ENCODE measurements at regions not wholly inside any gene's neighbourhood (a gene's known extent, or its start where the extent isn't known, plus 50 kb on each side); places are given as distances from the start of the nearest gene placed in this dataset.
"Not testable (repeated sequence)": the region's sequence is repeated elsewhere in the genome, so short reads cannot be mapped to it uniquely, and the experiment has no call there.

DNA sequence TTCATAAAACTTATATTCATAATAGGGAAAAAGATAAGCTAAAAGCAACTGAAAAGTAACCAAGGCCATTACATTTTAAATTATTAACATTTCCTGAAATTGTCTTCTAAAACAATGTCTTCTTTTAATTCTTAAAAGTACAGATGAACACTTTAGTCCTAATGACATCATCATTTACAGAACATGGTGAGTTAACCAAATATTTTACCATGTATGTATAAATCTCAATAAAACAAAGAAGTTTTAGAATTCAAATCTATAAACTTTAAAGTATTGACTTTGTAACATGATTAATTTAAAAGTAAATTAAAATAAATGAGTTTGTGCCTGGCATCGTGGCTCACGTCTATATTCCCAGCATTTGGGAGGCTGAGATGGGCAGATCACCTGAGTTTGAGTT lies 125.9 kb upstream of the PRSS16 start:
- H3K36me3 ChIP-seq (ENCODE audit: control insufficient read depth, insufficient read depth, low read length, severe bottlenecking), result no peaks in the 10 kb centered on the region
- no peak overlapping the region for H3K4me3 ChIP-seq (ENCODE audit: low read length)
- no peak overlapping the region for H3K9ac ChIP-seq (ENCODE audit: low read length)
- DNase-seq (ENCODE audit: low read depth), result no peak
- peaks cover under 1% of the 10 kb centered on the region for H3K4me1 ChIP-seq (ENCODE audit: control insufficient read depth, insufficient read depth, low read length)
- H3K9me3 ChIP-seq (ENCODE audit: control insufficient read depth, low read length), result no peaks in the 10 kb centered on the region
- no peaks in the 10 kb centered on the region for H3K27me3 ChIP-seq (replicated peaks; ENCODE audit: control insufficient read depth, insufficient read depth, low read length)

DNA sequence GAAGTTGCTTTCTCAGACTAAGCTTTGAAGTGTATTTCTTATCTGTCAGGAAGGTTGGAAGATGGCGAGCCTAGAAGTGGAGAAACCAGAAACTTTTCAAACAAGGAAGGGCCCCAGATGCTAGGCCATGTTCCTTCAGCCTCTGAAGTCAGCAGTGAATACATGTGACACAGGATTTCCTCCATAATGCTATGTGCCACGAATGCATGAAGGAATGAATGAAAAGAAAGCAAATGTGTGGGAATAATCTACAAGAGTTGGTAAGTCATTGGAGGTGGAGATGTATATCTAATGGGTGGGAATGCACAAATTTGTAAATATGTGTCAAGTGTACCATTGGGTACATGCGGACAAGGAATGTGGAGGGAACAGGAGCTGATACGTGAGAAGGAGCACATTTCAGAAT lies 123.2 kb upstream of the PRSS16 start:
- Histone ChIP-seq H3K4me3 (ENCODE audit: low read length) (no peak overlapping the region), H3K9ac (ENCODE audit: low read length) (no peak overlapping the region), H3K36me3 (ENCODE audit: control insufficient read depth, insufficient read depth, low read length, severe bottlenecking) (no peaks in the 10 kb centered on the region), H3K4me1 (ENCODE audit: control insufficient read depth, insufficient read depth, low read length) (peaks cover 5% of the 10 kb centered on the region), H3K9me3 (ENCODE audit: control insufficient read depth, low read length) (no peaks in the 10 kb centered on the region), H3K27me3 (replicated peaks; ENCODE audit: control insufficient read depth, insufficient read depth, low read length) (no peaks in the 10 kb centered on the region)
- DNase-seq (ENCODE audit: low read depth), result no peak

DNA sequence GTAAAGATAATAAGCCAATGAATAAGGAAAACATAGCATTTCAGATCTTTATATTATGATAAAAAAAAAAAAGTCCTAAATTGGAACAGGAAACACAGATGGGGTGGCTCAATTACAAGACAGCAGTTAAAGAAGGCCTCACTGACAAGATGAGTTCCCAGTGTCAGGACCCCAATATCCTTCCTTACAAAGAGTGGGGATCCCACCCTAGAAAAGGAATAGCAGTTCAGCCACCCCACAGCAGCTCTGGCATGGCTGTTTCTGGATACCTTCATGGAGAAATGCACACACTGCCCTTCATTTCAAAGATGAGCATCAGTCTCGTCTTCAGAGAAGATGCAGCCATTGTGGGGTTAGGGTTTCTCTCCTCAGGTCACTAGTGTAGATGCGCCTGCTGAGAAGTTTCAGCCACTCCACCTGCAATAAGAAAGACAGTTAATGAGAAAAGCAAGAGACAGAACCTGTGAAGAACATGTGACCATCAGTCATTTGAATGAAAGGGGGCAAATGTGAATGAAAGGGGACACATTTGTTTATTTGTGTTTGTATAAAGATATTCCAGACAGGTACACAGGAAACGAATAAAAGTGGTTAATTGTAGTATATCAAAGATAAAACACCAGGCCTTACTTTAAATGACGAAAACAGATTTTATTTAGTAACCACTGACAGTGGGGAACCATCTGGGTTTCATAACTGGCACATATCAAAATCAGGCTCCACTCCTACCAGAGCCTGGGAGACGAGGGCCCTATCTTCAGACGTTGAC lies 121.3 kb upstream of the PRSS16 start:
- H3K4me3 ChIP-seq (ENCODE audit: low read length), result peak overlapping the region; percentile 83
- H3K27me3 ChIP-seq (replicated peaks; ENCODE audit: control insufficient read depth, insufficient read depth, low read length), result no peaks in the 10 kb centered on the region
- peaks cover 9% of the 10 kb centered on the region for H3K4me1 ChIP-seq (ENCODE audit: control insufficient read depth, insufficient read depth, low read length)
- no peaks in the 10 kb centered on the region for H3K9me3 ChIP-seq (ENCODE audit: control insufficient read depth, low read length)
- DNase-seq (ENCODE audit: low read depth), result no peak
- no peaks in the 10 kb centered on the region for H3K36me3 ChIP-seq (ENCODE audit: control insufficient read depth, insufficient read depth, low read length, severe bottlenecking)
- peak overlapping the region; percentile 83 for H3K9ac ChIP-seq (ENCODE audit: low read length)

DNA sequence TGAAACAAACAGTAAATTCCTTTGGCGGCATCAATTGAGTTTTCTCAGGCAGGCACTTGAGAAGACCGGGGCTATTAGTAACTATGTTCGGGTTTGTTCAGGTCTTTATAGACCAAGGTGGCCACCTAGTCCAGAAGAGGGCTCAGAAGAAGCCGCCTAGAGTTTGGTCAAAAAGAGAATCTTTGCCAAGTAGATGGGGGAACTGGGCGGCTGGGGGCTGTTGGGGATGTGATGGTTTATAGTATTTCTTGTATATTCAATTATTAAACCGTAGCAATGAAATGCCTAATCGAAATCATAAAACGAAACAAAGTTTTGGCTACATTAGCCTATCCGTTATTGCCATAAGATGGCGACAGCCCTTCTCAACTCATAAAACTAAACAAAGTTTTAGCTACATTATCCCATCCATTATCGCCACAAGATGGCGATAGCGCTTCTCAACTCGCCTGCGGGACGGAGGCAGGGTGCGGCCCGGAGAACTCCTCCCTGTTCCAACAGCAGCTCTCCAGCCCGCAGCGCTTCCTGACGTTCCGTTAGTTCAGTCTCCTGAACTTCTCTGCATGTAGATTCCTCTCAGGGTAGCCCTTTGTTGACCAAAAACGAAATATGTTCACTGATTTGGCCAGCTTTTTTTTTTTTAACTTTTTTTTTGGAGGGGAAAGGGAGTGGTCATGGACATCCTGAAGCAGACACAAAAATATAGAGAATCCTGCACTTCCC lies 120.5 kb upstream of the PRSS16 start:
- H3K9ac ChIP-seq (ENCODE audit: low read length), result peak overlapping the region; percentile 83
- peaks cover 9% of the 10 kb centered on the region for H3K4me1 ChIP-seq (ENCODE audit: control insufficient read depth, insufficient read depth, low read length)
- H3K4me3 ChIP-seq (ENCODE audit: low read length), result peak overlapping the region; percentile 83
- DNase-seq (ENCODE audit: low read depth), result peak; percentile 98
- H3K36me3 ChIP-seq (ENCODE audit: control insufficient read depth, insufficient read depth, low read length, severe bottlenecking), result no peaks in the 10 kb centered on the region
- H3K27me3 ChIP-seq (replicated peaks; ENCODE audit: control insufficient read depth, insufficient read depth, low read length), result no peaks in the 10 kb centered on the region
- no peaks in the 10 kb centered on the region for H3K9me3 ChIP-seq (ENCODE audit: control insufficient read depth, low read length)

DNA sequence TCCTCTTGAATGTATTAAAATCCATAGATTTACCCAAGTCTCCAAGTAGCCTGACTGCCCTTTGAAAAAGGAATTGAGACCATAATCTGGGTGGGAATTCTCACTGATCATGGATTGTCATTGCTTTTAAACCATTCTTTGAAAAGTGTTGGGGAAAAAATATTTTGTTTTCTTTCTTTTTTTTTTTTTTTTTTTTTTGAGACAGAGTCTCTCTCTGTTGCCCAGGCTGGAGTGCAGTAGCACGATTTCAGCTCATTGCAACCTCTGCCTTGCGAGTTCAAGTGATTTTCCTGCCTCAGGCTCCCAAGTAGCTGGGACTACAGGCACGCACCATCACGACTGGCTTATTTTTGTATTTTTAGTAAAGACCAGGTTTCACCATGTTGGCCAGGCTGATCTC lies 119.6 kb upstream of the PRSS16 start:
- not testable (repeated sequence) for DNase-seq (ENCODE audit: low read depth); H3K9me3 ChIP-seq (ENCODE audit: control insufficient read depth, low read length); H3K4me1 ChIP-seq (ENCODE audit: control insufficient read depth, insufficient read depth, low read length); H3K27me3 ChIP-seq (replicated peaks; ENCODE audit: control insufficient read depth, insufficient read depth, low read length); H3K36me3 ChIP-seq (ENCODE audit: control insufficient read depth, insufficient read depth, low read length, severe bottlenecking)
- Histone ChIP-seq H3K9ac (ENCODE audit: low read length) (peak overlapping the region; percentile 83), H3K4me3 (ENCODE audit: low read length) (peak overlapping the region; percentile 83)

DNA sequence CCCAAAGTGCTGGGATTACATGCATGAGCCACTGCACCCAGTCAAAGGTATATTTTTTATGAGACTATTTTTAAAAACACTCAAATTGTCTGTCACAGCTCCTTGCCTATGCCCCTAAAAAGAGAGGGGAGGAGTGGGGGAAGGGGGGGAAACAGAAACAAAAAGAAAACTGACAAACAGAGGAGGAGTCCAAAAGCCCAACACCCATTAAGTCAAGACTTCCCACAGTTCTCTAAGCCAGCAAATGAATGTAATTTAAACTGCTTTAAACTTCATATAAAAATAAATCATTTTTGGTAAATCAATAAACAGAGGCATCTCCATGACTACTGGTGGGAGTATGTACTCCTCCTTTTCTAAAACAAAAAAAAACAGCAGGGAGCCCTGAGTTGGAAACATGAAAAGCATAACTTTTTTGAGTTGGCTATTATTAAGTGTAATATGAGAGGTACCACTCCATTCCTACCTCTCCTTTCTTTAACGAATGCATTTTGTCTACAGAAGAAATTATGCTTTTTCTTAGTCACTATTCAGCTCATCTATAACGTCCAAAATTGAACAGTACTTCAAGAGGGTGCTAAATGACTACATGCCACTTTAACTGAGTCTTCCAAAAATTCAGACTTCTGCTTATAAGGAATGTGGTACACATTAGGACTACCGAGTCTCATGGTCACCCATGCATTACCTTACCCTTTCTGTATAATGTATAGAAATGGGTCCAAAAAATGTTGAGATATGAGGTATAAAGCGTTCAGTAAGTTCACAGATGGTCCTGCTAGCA lies 119.0 kb upstream of the PRSS16 start:
- Histone ChIP-seq H3K9ac (ENCODE audit: low read length) (no peak overlapping the region), H3K4me3 (ENCODE audit: low read length) (no peak overlapping the region), H3K27me3 (replicated peaks; ENCODE audit: control insufficient read depth, insufficient read depth, low read length) (no peaks in the 10 kb centered on the region), H3K36me3 (ENCODE audit: control insufficient read depth, insufficient read depth, low read length, severe bottlenecking) (no peaks in the 10 kb centered on the region), H3K9me3 (ENCODE audit: control insufficient read depth, low read length) (no peaks in the 10 kb centered on the region), H3K4me1 (ENCODE audit: control insufficient read depth, insufficient read depth, low read length) (peaks cover 13% of the 10 kb centered on the region)
- no peak for DNase-seq (ENCODE audit: low read depth)

DNA sequence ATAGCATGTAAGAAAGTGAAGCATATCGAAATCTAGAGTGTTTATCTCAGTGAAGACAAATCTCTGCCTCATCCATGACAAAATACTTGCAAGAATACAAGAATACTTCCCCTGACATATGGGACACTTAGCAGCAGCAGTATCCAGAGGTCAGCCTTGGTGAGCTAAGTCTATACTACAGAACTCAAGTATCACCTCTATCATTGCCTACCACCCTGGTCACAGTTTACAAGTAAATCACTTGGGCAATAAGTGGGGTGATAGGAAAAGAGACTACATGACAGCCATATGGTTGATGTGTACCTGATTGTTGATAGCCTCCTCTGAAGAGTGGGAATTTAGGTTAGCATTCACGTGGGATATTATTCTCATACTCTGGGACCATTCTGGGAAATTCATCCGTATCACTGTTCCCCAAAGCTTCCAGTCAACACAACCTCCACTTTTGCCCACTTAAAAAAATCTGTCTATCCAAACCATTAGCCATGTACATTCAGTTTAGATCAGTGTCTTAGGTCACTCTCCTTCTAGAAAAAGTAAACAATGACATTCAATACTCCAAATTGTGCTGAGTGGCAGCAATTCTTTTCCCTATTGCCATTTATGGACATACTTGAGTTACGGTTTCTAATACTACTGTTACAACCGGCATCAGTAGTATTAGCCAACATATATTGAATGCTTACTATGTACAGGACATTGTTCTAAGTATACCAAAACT lies 118.2 kb upstream of the PRSS16 start:
- Histone ChIP-seq H3K27me3 (replicated peaks; ENCODE audit: control insufficient read depth, insufficient read depth, low read length) (no peaks in the 10 kb centered on the region), H3K4me1 (ENCODE audit: control insufficient read depth, insufficient read depth, low read length) (peaks cover 20% of the 10 kb centered on the region), H3K36me3 (ENCODE audit: control insufficient read depth, insufficient read depth, low read length, severe bottlenecking) (no peaks in the 10 kb centered on the region), H3K9me3 (ENCODE audit: control insufficient read depth, low read length) (no peaks in the 10 kb centered on the region), H3K4me3 (ENCODE audit: low read length) (no peak overlapping the region), H3K9ac (ENCODE audit: low read length) (no peak overlapping the region)
- DNase-seq (ENCODE audit: low read depth), result no peak

DNA sequence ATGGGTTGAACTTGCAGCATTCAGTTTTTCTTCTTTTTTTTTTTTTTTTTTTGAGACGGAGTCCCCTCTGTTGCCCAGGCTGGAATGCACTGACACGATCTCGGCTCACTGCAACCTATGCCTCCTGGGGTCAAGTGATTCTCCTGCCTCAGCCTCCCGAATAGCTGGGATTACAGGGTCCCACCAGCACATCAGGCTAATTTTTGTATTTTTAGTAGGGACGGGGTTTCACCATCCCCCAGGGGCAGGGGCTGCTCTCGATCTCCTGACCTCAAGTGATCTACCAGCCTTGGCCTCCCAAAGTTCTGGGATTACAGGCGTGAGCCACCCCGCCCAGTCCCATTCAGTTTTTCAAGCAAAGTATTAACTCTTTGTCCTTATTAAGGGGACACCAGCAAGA lies 117.6 kb upstream of the PRSS16 start:
- no peaks in the 10 kb centered on the region for H3K36me3 ChIP-seq (ENCODE audit: control insufficient read depth, insufficient read depth, low read length, severe bottlenecking)
- no peak overlapping the region for H3K4me3 ChIP-seq (ENCODE audit: low read length)
- DNase-seq (ENCODE audit: low read depth), result no peak
- no peak overlapping the region for H3K9ac ChIP-seq (ENCODE audit: low read length)
- H3K27me3 ChIP-seq (replicated peaks; ENCODE audit: control insufficient read depth, insufficient read depth, low read length), result no peaks in the 10 kb centered on the region
- no peaks in the 10 kb centered on the region for H3K9me3 ChIP-seq (ENCODE audit: control insufficient read depth, low read length)
- peaks cover 21% of the 10 kb centered on the region for H3K4me1 ChIP-seq (ENCODE audit: control insufficient read depth, insufficient read depth, low read length)

DNA sequence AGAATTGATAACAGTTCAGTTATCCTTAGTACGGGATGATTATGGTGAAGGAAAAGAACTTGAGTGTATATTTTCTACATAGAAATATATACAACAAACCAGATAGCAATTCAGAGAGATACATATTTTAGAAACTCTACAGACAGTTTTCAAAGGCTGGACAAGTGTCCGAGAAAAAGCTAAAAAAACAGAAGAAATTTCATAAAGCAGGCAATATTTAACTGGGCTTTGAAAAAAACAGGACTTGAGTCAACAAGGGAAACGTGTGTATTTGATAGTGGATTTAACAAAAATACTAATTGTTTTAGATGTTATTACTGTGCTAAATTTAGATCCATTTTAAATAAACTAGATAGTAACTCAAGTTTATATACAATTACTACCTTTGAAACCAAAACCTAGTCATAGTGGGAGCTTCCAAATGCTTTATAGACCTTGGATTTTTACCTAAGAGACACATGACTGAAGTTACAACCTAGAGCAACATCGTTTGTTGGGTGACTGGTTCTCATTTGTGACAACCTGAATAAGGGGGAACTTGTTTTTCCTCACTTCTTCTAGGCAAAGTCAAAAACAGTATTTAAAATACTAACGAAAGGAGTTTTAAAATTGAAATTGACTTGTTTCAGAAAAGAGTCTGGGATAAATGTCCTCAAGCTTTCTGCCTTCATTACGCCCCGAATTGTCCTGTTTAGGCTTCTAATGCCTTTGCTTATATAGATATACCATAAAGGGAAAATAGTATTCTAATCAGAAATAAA lies 116.7 kb upstream of the PRSS16 start:
- H3K27me3 ChIP-seq (replicated peaks; ENCODE audit: control insufficient read depth, insufficient read depth, low read length), result no peaks in the 10 kb centered on the region
- no peaks in the 10 kb centered on the region for H3K36me3 ChIP-seq (ENCODE audit: control insufficient read depth, insufficient read depth, low read length, severe bottlenecking)
- DNase-seq (ENCODE audit: low read depth), result no peak
- H3K9ac ChIP-seq (ENCODE audit: low read length), result peak overlapping the region; percentile 84
- H3K4me1 ChIP-seq (ENCODE audit: control insufficient read depth, insufficient read depth, low read length), result peaks cover 21% of the 10 kb centered on the region
- H3K4me3 ChIP-seq (ENCODE audit: low read length), result peak overlapping the region; percentile 86
- no peaks in the 10 kb centered on the region for H3K9me3 ChIP-seq (ENCODE audit: control insufficient read depth, low read length)

DNA sequence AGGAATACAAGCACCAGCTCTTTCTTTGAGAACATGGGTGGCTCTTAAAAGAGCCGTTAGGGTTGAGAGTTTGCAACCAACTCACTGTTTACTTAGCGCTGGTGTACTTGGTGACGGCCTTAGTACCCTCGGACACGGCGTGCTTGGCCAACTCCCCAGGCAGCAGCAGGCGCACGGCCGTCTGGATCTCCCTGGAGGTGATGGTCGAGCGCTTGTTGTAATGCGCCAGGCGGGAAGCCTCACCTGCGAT lies 115.3 kb upstream of the PRSS16 start:
- peak overlapping the region; percentile 84 for H3K9ac ChIP-seq (ENCODE audit: low read length)
- H3K4me1 ChIP-seq (ENCODE audit: control insufficient read depth, insufficient read depth, low read length), result peaks cover 18% of the 10 kb centered on the region
- H3K36me3 ChIP-seq (ENCODE audit: control insufficient read depth, insufficient read depth, low read length, severe bottlenecking); H3K27me3 ChIP-seq (replicated peaks; ENCODE audit: control insufficient read depth, insufficient read depth, low read length); H3K9me3 ChIP-seq (ENCODE audit: control insufficient read depth, low read length): not testable (repeated sequence)
- peak; percentile 65 for DNase-seq (ENCODE audit: low read depth)
- H3K4me3 ChIP-seq (ENCODE audit: low read length), result peak overlapping the region; percentile 86

Data from adipocyte (in vitro differentiated cells).